Stimulated activated CD8-positive, alpha-beta memory T cell treated with anti-CD3 and anti-CD28 coated beads, Interleukin-4, amount 100 ng/mL, for 48 hours (primary cell): ENCODE measurements at regions not wholly inside any gene's neighbourhood (a gene's known extent, or its start where the extent isn't known, plus 50 kb on each side); places are given as distances from the start of the nearest gene placed in this dataset.

Experiments used
- DNase-seq: peaks from one replicate; pipeline ENCODE4 v3.0.0-alpha.2; 2020

DNA sequence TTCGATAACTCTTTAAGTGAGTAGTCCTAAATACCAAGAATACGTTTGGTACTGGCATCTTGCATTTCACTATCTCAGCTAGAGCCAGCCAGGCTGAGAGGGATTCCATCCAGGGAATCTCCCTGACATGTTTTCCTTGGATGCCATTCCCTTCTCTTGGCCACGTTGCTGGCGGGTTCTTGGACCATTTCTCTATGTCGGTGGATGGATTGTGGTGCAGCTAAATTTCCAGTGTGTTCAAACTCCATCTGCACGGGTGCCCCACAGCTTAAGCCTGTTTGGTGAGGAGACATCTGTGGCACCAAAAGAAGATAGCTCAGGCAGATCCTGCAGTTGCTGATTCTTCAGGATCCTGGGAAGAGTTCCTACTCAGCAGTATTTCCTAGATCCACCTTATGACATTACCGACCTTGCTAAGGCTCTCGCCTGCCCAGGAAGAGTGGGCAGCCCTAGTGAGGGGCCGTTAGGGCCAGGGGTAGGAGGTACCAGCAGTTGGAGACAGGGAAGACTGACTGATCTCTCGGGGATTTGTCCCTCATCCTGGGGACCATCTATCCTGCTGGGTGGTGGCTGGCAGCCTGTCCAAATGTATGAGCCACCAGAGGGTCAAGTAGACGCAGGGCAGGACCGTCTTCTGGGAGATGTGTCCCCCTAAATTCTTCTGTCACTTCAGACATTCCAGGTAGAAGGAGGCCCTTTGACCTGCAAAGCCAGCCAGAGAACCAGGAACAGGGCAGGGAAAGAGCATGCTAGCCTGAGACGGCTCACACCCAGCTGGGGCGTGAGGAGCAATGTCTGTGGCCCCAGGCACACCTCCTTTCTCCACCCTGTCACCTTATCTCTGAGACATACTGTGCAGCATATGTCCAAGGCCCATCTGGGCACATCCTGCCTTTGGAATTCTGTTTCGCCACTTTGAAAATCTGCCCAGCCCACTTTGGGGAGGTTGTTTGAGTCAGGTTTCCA is 72.6 kb upstream of the CAPRIN2 start:
- no peak for DNase-seq

DNA sequence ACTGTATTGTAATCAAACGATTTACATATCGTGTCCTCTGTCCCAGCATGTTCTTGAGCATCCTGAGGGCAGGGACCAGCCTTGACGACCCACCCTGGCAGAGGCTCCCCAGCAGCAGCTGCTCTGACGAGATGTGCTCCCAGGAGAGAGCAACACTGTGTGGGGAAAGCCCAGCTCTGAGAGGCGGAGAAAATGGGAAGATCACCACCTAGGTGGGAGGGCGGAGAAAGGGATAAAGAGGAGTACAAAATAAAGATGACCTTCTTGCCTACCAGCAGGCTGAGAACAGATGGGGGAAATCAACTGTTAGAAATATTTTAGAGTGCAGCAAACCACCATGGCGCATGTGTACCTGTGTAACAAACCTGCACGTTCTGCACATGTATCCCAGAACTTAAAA is 71.5 kb upstream of the CAPRIN2 start:
- DNase-seq = no peak

DNA sequence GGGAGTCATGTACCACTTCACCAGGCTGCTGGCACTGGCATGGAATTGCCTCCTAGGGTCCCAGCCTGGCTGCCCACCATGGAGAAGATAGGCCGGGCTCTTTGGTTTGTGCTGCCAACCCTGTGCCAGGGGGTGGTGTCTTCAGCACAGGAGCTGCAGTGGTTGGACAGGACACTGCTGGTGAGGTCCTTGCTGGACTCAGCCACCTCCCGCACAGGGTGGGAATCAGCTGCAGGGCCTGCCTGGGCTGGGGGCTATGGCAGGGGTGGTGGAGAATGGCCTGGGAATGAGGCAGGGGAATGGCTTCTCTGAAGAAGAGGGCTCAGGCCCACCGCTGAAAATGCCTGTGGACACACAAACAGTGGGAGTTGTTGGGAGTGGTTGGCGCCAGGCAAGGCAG is 70.6 kb upstream of the CAPRIN2 start:
- no peak for DNase-seq

DNA sequence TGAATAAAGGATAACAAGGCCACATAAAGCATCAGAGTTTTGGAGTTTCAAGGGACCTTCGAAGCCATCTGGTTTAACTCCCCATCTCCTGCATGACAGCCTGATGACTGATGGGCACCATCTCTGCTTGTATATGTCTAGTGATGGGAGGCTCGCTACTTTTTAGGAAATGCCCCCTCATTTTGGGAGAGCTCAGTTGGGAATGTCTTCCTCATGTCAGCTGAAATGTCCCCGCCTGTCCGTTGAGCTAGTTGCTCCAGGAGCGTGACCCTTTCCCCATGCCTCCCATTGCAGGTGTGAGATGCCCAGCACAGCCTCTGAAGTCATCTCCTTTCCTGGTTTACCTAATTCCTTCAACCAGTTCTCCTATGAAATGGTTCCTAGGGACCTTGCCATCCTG is 69.6 kb upstream of the CAPRIN2 start:
- DNase-seq = no peak

DNA sequence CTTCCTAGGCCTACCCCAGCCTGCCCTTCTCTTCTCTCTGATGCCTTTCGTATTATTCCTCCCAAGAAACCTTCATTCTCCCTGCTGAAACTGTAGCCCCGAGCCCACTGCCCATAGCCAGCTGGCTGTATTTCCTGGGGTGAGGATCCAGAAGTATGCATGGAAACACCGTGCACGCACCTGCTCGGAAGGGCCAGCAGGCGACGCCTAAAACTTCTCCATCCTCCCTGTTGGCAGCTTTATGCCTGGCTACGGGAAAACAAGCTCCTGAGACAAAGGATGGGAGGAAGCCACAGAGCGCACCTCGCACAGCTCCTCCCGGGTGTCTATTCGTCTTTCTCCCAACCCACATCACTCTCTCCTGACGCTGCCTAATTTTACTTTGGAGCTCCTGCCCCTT is 69.0 kb upstream of the CAPRIN2 start:
- DNase-seq = no peak

DNA sequence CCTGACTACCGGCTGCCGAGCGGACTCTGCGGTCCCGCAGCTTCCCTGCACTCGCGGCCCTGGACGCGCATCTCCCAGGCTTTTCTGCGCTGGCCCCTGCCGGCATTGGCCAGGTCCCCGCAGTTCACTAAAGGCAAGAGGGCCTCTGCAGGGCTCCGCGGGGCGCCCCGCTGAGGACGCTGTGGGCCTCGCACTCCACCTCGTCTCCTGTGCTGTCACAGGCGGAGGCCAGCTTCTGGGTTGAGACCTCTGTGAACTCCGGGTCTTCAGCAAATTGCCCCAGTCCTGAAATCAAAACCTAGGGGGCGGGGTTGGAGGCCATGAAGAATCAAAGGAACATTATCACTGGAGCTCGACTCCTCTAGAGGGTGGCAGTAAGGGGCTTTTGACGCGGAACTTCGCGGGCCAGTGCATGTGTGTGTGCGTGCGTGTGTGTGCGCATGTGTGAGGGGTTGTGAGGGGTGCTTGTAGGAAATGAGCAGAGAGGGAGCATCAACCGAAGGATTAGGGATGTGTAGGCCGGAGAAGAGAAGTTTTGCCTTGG is 68.5 kb upstream of the CAPRIN2 start:
- peak; percentile 60 for DNase-seq

DNA sequence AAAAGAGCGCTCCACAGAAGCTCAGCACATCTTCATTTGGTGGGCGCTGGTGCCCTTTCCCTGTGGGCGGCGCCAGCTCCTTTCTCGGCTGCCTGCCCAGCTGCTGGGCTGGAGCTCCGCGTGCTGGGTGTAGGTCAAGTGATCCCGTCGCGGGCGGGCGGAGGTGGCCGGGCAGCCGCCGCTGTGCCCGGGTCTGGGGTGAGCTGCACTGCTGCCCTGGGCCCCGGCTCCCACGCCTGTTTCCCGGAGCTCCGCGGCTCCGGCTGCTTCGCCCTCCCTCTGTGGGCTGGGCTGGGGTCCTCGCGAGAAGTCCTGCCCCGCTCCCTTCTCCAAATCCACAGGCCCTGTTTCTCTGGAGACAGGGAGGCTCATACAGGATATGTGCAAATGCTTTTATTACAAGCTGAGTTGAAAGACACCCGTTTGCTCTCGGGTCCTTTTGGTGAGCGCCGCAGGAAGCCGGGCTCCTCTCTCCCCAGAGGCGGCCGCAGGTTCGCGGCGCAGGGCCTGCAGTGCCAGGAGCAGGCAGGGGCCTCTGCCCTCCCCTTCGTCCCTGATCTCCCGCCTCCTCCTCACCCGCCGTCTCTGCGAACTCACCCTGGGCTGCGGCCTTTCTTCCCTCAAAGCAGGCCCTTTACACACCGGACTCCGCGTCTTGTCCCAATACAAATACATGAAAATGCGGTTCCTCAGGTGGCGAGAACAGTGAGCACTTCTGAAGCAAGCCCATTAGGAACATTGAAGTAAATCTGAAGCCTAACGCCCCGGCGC is 67.8 kb upstream of the CAPRIN2 start:
- peak; percentile 45 for DNase-seq

DNA sequence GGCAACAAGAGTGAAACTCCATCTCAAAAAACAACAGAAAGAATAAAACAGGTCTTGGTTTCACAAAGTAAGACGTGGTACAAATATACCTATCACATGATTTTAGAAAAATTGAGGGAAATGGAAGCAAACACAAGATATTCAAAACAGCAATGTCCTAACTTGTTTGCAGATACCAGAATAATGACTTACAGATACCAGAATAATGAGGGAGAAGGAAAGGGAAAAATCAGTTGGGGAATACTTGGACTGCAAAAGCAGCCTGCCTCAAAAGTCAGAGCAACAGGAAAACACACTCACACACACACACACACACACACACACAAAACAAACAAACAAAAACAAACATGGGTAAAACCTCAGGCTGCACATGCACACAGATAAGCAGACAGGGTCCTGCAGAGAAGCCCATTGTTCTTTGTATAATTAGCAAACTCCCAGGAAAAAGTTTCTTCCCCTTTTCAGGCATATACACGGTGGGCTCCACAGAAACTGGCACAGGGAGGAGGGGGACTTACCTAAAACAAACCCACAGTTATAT is 65.7 kb upstream of the CAPRIN2 start:
- no peak for DNase-seq

DNA sequence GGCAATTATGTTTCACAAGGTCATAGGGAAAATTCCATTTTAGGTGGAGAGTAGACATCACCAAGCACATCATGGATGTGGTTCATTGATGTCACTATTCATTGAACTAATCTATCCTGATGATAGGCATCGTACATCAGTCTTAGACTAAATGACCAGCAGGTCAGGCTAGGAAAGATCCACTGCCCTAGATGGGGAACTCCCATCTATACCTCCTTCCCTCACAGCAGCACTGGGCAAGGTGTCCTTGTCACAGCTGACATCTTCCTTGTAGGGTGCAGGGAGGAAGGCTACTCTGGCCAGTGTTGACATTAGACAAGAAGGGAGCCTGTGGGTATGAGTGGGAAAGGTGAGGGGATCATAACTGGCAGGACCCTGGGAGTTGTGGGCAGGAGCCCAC is 63.8 kb upstream of the CAPRIN2 start:
- DNase-seq = no peak

DNA sequence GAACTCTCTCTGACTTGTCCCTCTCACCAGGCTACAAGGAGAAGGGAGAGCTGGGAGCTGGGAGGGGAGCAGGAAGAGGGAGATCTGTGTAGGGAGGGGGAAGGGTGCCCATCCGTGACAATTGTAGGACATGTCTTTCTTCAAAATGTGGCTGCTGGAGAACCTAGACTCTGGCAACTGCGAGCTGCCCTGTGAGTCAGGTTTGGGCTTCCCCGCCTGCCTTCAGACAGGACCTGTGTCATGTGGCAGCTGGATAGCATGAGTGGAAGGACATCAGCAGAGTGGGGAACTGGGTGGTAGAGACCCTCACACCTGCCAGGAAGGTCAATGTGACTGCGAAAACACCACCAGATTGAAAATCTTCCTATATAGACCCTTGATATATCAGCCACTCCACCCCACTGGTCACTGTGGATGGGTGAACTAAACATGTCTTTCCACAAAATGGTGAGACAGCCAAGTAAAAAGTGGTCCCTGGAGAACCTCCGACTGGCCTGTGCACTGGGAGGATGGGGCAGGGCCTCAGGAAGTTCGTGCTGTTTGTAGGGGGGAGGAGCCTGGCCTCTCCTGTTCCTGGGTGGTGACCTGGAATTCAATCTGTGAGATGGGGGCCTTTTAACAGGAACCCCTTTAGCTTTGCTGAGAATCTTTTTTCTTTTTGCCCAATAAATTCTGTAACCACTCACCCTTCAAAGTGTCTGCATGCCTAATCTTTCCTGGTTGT is 62.2 kb upstream of the CAPRIN2 start:
- DNase-seq = no peak

DNA sequence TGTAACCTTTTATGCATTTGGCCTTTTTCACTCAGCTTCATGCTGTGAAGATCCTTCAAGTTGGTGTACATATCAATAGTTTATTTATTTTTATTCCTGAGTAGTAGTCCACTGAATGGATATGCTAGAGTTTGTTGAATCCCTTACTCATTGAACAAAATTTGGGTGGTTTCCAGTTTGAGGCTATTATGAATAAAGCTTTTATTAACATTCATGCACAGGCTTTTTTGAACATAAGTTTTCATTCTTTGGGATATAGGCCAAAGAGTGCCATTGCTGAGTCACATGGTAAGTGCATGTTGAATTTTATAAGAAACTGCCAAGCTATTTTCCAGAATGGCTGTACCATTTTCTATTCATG is 59.5 kb upstream of the CAPRIN2 start:
- DNase-seq = no peak

DNA sequence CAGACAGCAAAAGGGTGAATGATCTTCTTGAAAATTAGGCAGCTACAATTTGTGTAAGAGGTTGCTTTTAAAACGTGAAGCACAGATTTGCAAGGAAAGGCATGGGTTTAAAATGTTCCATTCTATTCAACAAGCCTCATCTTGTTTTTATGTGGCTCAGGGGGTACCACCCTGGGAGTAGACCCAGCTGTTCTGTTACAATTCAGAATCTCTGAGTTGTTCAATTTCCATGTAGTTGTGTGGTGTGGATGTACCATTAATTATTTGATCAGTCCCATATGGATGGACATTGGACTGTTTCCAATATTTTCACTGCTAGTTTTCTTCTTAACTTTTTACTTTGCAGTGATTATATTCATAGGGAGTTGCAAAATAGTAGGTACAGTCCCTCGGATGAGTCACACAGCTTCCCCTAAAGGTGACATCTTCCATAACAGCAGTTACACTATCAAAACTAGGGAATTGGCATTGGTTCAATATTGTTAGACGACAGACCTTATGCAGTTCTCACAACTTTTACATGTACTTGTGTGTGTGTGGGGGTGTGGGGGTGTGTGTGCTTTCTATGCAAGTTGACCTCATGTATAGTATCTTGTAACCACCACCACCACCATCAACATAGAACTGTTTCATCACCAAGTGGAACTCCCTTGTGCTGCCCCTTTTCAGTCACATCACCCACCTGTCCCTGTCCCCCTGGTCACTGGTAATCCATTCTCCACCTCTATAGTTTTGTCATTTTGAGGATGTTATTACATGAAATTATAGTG is 59.0 kb upstream of the CAPRIN2 start:
- no peak for DNase-seq

DNA sequence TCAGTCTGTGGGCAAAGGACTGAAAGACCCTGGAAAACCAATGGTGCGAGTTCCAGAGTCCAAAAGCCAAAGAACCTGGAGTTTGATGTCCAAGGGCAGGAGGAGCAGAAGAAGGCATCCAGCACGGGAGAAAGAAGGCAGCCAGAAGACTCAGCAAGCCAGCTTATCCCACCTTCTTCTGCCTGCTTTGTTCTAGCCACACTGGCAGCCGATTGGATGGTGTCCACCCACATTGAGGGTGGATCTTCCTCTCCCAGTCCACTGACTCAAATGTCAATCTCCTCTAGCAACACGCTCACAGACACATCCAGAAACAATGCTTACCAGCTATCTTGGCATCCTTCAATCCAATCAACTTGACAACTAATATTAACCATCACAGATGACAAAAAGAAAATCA is 57.2 kb upstream of the CAPRIN2 start:
- no peak for DNase-seq

DNA sequence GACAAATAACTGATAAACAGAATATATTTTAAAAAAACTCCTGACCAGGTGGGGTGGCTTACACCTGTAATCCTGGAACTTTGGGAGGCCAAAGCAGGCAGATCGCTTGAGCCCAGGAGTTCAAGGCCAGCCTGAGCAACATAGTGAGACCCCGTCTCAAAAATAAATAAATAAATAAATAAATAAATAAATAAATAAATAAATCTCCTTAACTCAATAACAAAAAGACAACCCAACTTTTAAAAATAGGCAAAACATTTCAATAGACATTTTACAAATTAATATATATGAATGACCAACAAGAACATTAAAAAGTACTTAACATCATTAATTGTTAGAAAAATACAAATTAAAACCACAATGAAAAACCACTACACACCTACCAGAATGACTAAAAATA is 56.2 kb upstream of the CAPRIN2 start:
- DNase-seq = no peak

DNA sequence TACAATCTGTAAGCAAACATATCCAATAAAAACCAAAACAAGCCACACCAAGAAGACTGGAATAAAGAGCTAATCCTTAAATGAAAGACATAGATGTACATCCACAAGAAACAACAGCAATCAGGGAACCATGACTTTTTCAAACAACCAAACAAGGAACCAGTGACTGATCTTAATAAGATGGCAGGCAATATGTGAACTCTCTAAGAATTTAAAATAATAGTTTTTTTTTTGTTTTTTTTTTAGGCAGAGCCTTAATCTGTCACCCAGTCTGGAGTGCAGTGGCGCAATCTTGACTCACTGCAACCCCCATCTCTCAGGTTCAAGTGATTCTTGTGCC is 52.9 kb upstream of the CAPRIN2 start:
- no peak for DNase-seq

DNA sequence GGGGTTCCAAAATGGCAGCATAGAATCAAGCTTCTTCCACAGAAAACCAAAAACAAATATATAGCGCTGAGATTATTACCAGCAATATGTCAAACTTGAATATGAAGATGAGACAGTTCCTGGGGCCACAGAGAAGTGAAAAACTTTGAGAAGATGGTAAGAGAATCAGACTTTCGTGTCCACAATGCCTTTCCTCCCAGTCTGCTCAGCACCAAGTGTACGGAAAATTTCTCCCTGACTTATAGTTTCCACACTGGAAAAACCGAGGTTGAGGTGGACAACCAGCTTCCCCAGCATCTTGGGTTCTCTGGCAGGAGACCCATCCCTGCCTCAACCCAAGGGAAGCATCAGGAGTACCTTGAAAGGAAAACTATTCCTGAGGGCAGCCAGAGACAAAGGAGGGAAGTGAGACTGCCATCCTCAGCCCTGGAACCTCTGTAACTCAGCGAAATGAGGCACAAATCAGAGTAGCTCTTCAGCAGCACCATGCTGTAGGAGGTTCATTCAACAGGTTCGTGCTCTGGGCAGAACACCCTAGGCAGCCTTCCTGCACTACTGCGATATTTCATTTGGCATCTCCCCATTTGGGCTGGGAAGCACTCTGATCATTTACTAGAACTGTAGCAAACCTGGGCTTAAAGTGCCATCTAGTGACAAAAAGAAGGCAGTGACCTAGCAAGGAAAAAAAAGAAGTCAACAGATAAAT is 52.4 kb upstream of the CAPRIN2 start:
- DNase-seq = no peak

DNA sequence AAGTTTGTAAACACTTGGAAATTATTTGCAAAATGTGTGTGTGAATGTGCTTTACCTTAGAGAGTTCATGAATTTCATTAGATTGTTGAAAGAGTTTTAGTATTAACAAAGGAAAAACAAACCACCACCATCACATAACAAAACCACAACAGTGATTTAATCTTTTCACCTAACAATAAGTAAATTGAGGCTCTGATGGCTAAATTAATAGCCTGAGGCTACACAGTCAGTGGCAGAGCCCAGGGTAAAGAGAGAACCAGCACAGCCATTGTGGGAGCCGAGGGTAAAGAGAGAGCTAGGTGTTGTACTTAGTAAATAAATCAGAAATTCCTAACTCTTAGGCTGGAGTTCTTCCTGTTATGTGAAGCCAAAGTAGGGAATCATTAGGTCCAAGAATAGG is 51.2 kb upstream of the CAPRIN2 start:
- DNase-seq = no peak
